ENCODE measurements at regions not wholly inside any gene's neighbourhood (a gene's known extent, or its start where the extent isn't known, plus 50 kb on each side); places are given as distances from the start of the nearest gene placed in this dataset.

DNA sequence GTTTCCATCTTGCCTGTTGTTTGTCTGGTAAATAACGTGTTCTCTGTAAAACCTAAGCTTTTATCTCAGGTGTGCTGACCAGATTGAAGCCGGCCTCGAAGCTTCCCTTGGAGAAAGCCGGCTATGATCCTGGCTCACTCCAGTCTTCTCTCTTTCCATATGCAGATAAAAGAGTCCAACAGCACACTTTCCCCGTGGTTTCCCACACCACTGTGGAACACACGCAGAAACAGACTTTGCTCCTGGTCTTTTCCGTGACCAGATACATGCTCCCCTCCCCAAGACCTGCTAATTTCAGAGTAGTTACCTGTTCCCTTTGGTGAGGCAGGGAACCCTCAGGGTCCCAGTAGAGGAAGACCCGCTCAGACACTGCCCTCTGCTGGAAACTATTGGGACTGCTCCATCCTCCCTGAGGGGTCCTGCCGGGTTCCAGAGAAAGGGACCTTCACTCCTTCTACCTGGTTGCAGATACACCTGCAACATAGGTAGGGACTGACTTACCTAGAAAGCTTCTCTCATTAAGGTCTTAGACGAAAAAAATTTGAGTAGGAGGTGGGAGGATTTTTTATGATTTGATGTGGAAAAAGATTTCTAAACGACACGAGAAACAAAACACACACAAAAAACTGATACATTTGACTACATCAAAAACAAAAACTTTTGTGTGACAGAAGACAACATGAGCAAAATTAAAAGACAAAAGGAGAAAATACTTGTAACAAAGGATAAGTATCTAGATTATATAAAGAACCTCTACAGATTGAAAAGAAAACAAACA lies 415.4 kb upstream of the CCDC196 start:
- DNase-seq (ENCODE audit: low spot score) = peak; percentile 45

GRCh38 chr14:66072190-66073084 lies 413.7 kb upstream of the CCDC196 start:
- no peak for DNase-seq (ENCODE audit: low spot score)

DNA sequence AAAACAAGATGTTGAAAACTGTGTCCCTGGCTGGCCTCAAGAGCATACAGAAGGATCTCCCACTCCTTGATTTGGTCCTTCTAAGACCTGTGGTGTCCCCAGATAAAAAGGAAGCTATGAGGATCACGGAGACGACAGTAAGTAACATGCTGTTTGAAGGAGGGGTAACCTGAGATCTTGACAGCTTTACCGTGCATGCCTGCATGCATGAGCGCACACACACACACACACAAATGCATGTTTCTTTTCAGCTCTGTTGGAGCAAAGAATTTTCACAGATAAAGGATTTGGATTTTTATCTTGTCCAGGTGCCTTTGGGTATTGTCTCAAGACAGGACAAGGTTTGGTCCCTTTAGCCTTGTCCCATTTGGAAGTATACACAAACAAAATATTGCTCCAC lies 411.6 kb upstream of the CCDC196 start:
- no peak for DNase-seq (ENCODE audit: low spot score)

DNA sequence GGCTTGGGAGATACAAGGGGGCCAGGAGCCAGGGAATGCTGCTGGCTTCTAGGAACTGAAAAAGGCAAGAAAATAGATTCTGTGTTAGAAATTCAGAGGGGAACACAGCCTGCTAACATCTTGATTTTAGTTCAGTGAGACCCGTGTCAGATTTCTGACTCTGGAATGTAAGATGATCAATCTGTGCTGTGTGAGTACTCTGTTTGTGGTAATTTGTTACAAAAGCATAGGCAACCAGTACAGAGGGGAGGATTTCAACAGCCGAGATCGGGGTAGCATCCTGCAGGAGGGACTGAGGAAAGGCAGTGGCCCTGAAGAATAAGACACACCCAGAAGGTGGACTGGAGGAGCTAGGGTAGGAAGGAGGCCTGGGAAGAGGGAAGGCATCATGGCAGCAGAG lies 410.0 kb upstream of the CCDC196 start:
- no peak for DNase-seq (ENCODE audit: low spot score)

- DNase-seq (ENCODE audit: low spot score) = no peak
Observed at GRCh38 chr14:66078006-66078405, 408.2 kb upstream of the CCDC196 start.

- DNase-seq (ENCODE audit: low spot score) = no peak
Observed at GRCh38 chr14:66081594-66082376, 404.4 kb upstream of the CCDC196 start.

GRCh38 chr14:66085224-66085623 lies 400.9 kb upstream of the CCDC196 start:
- no peak for DNase-seq (ENCODE audit: low spot score)

- DNase-seq (ENCODE audit: low spot score) = no peak
Observed at GRCh38 chr14:66085665-66086064, 400.5 kb upstream of the CCDC196 start.

GRCh38 chr14:66087231-66087630 lies 398.9 kb upstream of the CCDC196 start:
- no peak for DNase-seq (ENCODE audit: low spot score)

GRCh38 chr14:66088656-66089055 lies 397.5 kb upstream of the CCDC196 start:
- DNase-seq (ENCODE audit: low spot score) = no peak

- no peak for DNase-seq (ENCODE audit: low spot score)
Observed at GRCh38 chr14:66092206-66092605, 394.0 kb upstream of the CCDC196 start.

GRCh38 chr14:66092748-66093147 lies 393.4 kb upstream of the CCDC196 start:
- DNase-seq (ENCODE audit: low spot score) = no peak

DNA sequence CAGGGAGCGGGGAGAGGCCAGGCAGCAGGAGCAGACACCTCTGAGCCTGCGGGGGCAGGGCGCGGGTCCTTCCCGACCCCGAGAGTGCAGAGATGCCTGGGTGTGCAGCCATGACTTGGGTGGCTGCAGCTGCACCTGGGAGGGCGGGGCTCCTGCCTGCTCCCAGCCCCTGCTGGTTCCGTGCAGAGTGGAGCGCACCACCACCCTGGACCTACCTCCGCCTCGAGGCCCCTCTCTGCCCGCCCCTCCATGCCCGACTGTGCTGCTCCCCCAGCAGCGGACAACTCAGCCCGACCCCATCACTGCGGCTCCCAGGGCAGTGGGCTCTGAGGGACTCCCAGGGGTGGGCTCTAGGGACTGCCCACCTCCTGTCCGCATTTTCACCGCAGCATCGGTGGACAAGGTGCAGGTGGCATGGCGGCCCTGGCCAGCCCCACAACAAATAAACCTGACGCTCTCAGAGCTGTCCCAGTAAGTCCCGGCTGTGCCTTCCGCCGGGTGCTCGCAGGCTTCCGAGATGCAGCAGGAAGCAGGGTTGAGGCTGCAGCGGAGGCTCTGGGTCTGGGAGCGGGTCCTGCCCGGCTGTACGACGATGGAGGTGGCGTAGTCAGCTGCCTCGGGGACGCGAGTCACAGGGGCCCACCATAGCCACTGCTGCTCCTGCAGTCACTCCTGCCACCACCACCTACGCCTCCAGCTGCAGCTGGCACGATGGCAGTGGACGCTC lies 392.0 kb upstream of the CCDC196 start:
- DNase-seq (ENCODE audit: low spot score) = no peak

- no peak for DNase-seq (ENCODE audit: low spot score)
Observed at GRCh38 chr14:66099451-66099850, 386.7 kb upstream of the CCDC196 start.

- no peak for DNase-seq (ENCODE audit: low spot score)
Observed at GRCh38 chr14:66099931-66100330, 386.2 kb upstream of the CCDC196 start.

- DNase-seq (ENCODE audit: low spot score) = no peak
Observed at GRCh38 chr14:66101662-66102061, 384.5 kb upstream of the CCDC196 start.

- no peak for DNase-seq (ENCODE audit: low spot score)
Observed at GRCh38 chr14:66104486-66104885, 381.7 kb upstream of the CCDC196 start.

DNA sequence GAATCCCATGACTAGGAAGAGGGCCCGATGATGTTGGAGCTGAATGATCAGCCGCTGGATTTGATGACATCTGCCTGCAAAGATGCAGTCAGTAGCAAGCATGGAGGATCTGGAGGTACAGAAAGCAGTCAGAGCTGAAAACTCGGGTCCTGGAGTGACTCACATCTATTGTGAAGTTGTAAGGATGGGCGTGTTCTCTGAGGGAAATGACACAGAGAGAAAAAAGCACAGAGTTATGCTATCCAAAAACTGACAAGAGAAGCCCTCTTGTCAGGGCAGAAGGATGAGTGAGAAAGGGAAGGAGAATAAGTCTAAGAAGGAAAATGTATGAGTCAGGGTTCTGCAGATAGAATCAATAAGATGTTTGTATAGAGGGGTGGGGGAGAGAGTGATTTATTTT lies 380.4 kb upstream of the CCDC196 start:
- DNase-seq (ENCODE audit: low spot score) = no peak

- peak; percentile 0 for DNase-seq (ENCODE audit: low spot score)
Observed at GRCh38 chr14:66109426-66109825, 376.7 kb upstream of the CCDC196 start.

GRCh38 chr14:66111891-66112290 lies 374.3 kb upstream of the CCDC196 start:
- DNase-seq (ENCODE audit: low spot score) = no peak

GRCh38 chr14:66114071-66114470 lies 372.1 kb upstream of the CCDC196 start:
- no peak for DNase-seq (ENCODE audit: low spot score)

Measured in NAMALWA (cell line).